GM23338 (cell line): ENCODE measurements at regions not wholly inside any gene's neighbourhood (a gene's known extent, or its start where the extent isn't known, plus 50 kb on each side); places are given as distances from the start of the nearest gene placed in this dataset.

Source experiments
- ATAC-seq: fragments of 200-7000 bp; cut with Tn5 transposase; 3 replicates; pipeline ENCODE4 v1.9.1; 2020
- DNase-seq: peaks from one replicate; pipeline ENCODE4 v3.0.0-alpha.2; 2015; ENCODE audit warnings: low spot score
- H2AFZ ChIP-seq: fragments of 200-600 bp; sonication (generic); 2 replicates; pipeline ENCODE4 v1.8.0; 2016; ENCODE audit warnings: antibody characterized with exemption, mild to moderate bottlenecking, moderate library complexity
- H3F3A ChIP-seq: fragments of 200-600 bp; sonication (generic); replicated peaks from 2 replicates; pipeline ENCODE4 v1.8.0; 2017; ENCODE audit warnings: antibody characterized with exemption, mixed run types, low read depth
- H3K27ac ChIP-seq: fragments of 200-600 bp; sonication (generic); 2 replicates; pipeline ENCODE4 v1.6.1; 2016; ENCODE audit warnings: low read depth
- H3K27me3 ChIP-seq: fragments of 200-600 bp; sonication (generic); 2 replicates; pipeline ENCODE4 v1.8.0; 2016; ENCODE audit warnings: mild to moderate bottlenecking, mixed run types, moderate library complexity; ENCODE audit not compliant: insufficient read depth
- H3K36me3 ChIP-seq: fragments of 200-600 bp; sonication (generic); 2 replicates; pipeline ENCODE4 v1.8.0; 2016; ENCODE audit warnings: mild to moderate bottlenecking; ENCODE audit not compliant: insufficient read depth
- H3K4me1 ChIP-seq: fragments of 200-600 bp; sonication (generic); 2 replicates; pipeline ENCODE4 v1.8.0; 2016; ENCODE audit warnings: mild to moderate bottlenecking, moderate library complexity; ENCODE audit not compliant: insufficient read depth
- H3K4me2 ChIP-seq: fragments of 200-600 bp; sonication (generic); 2 replicates; pipeline ENCODE4 v1.7.1; 2017; ENCODE audit warnings: mixed run types
- H3K4me3 ChIP-seq: fragments of 200-600 bp; sonication (generic); 2 replicates; pipeline ENCODE4 v1.6.1; 2016; ENCODE audit warnings: mixed run types
- H3K79me2 ChIP-seq: fragments of 200-600 bp; sonication (generic); replicated peaks from 2 replicates; pipeline ENCODE4 v1.8.0; 2017; ENCODE audit warnings: mild to moderate bottlenecking; ENCODE audit not compliant: insufficient read depth
- H3K9me2 ChIP-seq: fragments of 200-600 bp; sonication (generic); 2 replicates; pipeline ENCODE4 v1.8.0; 2017; ENCODE audit not compliant: insufficient read depth
- H4K20me1 ChIP-seq: fragments of 200-600 bp; sonication (generic); replicated peaks from 2 replicates; pipeline ENCODE4 v1.8.0; 2017; ENCODE audit warnings: mild to moderate bottlenecking; ENCODE audit not compliant: insufficient read depth
- H3K27ac Mint-ChIP-seq: 2 replicates; pipeline ENCODE4 v1.8.0; 2020; ENCODE audit warnings: inconsistent platforms, mild to moderate bottlenecking, moderate library complexity, mixed read lengths
- H3K27me3 Mint-ChIP-seq: 3 replicates; pipeline ENCODE4 v1.8.0; 2022; ENCODE audit warnings: low read depth, mild to moderate bottlenecking, moderate library complexity, mixed read lengths, inconsistent platforms; ENCODE audit not compliant: insufficient read depth, poor library complexity
- H3K36me3 Mint-ChIP-seq: 3 replicates; pipeline ENCODE4 v1.8.0; 2021; ENCODE audit warnings: low read depth, mild to moderate bottlenecking, inconsistent platforms, moderate library complexity, mixed read lengths
- H3K4me1 Mint-ChIP-seq: 3 replicates; pipeline ENCODE4 v1.8.0; 2020; ENCODE audit warnings: mild to moderate bottlenecking, inconsistent platforms, mixed read lengths
- H3K4me3 Mint-ChIP-seq: 3 replicates; pipeline ENCODE4 v1.8.0; 2021; ENCODE audit warnings: moderate library complexity, mild to moderate bottlenecking, inconsistent platforms, mixed read lengths
- H3K9me3 Mint-ChIP-seq: 3 replicates; pipeline ENCODE4 v1.8.0; 2020; ENCODE audit warnings: moderate library complexity, mild to moderate bottlenecking, inconsistent platforms, mixed read lengths
- CREB1 ChIP-seq: fragments of 250-450 bp; sonication (Bioruptor Pico); IDR thresholded peaks from 2 replicates; pipeline ENCODE4 v1.5.0; 2020; ENCODE audit warnings: low read depth, mild to moderate bottlenecking, moderate library complexity
- CTCF ChIP-seq, 2 experiments: fragments of 200-600 bp in 1 of 2; sonication (generic) in 1 of 2; conservative IDR thresholded peaks; 2 replicates each; pipeline versions ENCODE4 v1.5.1 to v1.6.1; 2016 to 2017; ENCODE audit warnings: antibody characterized with exemption in 2 of 2, low read depth in 2 of 2, mild to moderate bottlenecking in 2 of 2, moderate library complexity in 1 of 2
- EZH2 ChIP-seq: fragments of 200-600 bp; sonication (generic); IDR thresholded peaks from one replicate; pipeline ENCODE4 v1.8.0; 2017; ENCODE audit warnings: antibody characterized with exemption, mild to moderate bottlenecking, low read depth; ENCODE audit not compliant: unreplicated experiment
- EZH2phosphoT487 ChIP-seq: fragments of 200-600 bp; sonication (generic); IDR thresholded peaks from one replicate; pipeline ENCODE4 v1.8.1; 2018; ENCODE audit warnings: antibody characterized with exemption; ENCODE audit not compliant: unreplicated experiment
- JUNB ChIP-seq: IDR thresholded peaks from one replicate; pipeline ENCODE4 v1.6.1; 2016; ENCODE audit warnings: antibody characterized with exemption; ENCODE audit not compliant: unreplicated experiment
- NANOG ChIP-seq: IDR thresholded peaks from 2 replicates; pipeline ENCODE4 v1.6.1; 2016; ENCODE audit warnings: antibody characterized with exemption, borderline replicate concordance
- POLR2AphosphoS5 ChIP-seq: IDR thresholded peaks from 2 replicates; pipeline ENCODE4 v1.6.1; 2016; ENCODE audit warnings: antibody characterized with exemption, low read depth
- STAT1 ChIP-seq: IDR thresholded peaks from one replicate; pipeline ENCODE4 v1.6.1; 2016; ENCODE audit warnings: antibody characterized with exemption; ENCODE audit not compliant: unreplicated experiment
- ZNF114 ChIP-seq: fragments of 250-450 bp; sonication (Bioruptor Pico); IDR thresholded peaks from 2 replicates; pipeline ENCODE4 v1.5.0; 2020; ENCODE audit warnings: mild to moderate bottlenecking, moderate library complexity
- ZNF331 ChIP-seq: fragments of 250-450 bp; sonication (Bioruptor Pico); IDR thresholded peaks from 2 replicates; pipeline ENCODE4 v1.5.0; 2020; ENCODE audit warnings: low read depth, mild to moderate bottlenecking, moderate library complexity
- ZNF462 ChIP-seq: fragments of 250-450 bp; sonication (Bioruptor Pico); IDR thresholded peaks from 2 replicates; pipeline ENCODE4 v1.5.0; 2020; ENCODE audit warnings: mild to moderate bottlenecking, moderate library complexity
- TF ChIP-seq, protein P1 (sequence below): IDR thresholded peaks from 2 replicates; pipeline ENCODE4 v1.6.1; 2016; ENCODE audit warnings: antibody characterized with exemption
- TF ChIP-seq, protein P2 (sequence below): IDR thresholded peaks from one replicate; pipeline ENCODE4 v1.6.1; 2018; ENCODE audit warnings: antibody characterized with exemption; ENCODE audit not compliant: unreplicated experiment

- H3K4me3 ChIP-seq, result no peak overlapping the region
- no peak overlapping the region for H3K4me2 ChIP-seq
- no peaks in the 10 kb centered on the region for H3F3A ChIP-seq
- Mint-ChIP-seq H3K4me3 (no peak overlapping the region), H3K36me3 (no peaks in the 10 kb centered on the region), H3K4me1 (no peaks in the 10 kb centered on the region), H3K27ac (no peak overlapping the region), H3K9me3 (peaks cover 2% of the 10 kb centered on the region; the same call in 1 of the 3 replicates), H3K27me3 (no peaks in the 10 kb centered on the region)
- no peaks in the 10 kb centered on the region for H3K9me2 ChIP-seq
- no peaks in the 10 kb centered on the region for H3K79me2 ChIP-seq
- ATAC-seq (no peak), DNase-seq (no peak)
- H3K36me3 ChIP-seq, result no peaks in the 10 kb centered on the region
- no peaks in the 10 kb centered on the region for H3K4me1 ChIP-seq
- no peaks in the 10 kb centered on the region for H3K27me3 ChIP-seq
- no peak overlapping the region for H2AFZ ChIP-seq
- H4K20me1 ChIP-seq, result no peaks in the 10 kb centered on the region
- H3K27ac ChIP-seq, result no peak overlapping the region
- no peak for TF ChIP-seq EZH2
- TF ChIP-seq CTCF (conservative IDR thresholded peaks at IDR 0.05; ENCODE audit: low read depth in 2 of 2), result no peak
- no peak for TF ChIP-seq STAT1
- no peak for TF ChIP-seq ZNF462 (CRISPR knock-in tag)
- TF ChIP-seq, protein P1, sequence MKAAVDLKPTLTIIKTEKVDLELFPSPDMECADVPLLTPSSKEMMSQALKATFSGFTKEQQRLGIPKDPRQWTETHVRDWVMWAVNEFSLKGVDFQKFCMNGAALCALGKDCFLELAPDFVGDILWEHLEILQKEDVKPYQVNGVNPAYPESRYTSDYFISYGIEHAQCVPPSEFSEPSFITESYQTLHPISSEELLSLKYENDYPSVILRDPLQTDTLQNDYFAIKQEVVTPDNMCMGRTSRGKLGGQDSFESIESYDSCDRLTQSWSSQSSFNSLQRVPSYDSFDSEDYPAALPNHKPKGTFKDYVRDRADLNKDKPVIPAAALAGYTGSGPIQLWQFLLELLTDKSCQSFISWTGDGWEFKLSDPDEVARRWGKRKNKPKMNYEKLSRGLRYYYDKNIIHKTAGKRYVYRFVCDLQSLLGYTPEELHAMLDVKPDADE, result no peak
- TF ChIP-seq EZH2phosphoT487, result no peak
- no peak for TF ChIP-seq ZNF331
- TF ChIP-seq, protein P2, sequence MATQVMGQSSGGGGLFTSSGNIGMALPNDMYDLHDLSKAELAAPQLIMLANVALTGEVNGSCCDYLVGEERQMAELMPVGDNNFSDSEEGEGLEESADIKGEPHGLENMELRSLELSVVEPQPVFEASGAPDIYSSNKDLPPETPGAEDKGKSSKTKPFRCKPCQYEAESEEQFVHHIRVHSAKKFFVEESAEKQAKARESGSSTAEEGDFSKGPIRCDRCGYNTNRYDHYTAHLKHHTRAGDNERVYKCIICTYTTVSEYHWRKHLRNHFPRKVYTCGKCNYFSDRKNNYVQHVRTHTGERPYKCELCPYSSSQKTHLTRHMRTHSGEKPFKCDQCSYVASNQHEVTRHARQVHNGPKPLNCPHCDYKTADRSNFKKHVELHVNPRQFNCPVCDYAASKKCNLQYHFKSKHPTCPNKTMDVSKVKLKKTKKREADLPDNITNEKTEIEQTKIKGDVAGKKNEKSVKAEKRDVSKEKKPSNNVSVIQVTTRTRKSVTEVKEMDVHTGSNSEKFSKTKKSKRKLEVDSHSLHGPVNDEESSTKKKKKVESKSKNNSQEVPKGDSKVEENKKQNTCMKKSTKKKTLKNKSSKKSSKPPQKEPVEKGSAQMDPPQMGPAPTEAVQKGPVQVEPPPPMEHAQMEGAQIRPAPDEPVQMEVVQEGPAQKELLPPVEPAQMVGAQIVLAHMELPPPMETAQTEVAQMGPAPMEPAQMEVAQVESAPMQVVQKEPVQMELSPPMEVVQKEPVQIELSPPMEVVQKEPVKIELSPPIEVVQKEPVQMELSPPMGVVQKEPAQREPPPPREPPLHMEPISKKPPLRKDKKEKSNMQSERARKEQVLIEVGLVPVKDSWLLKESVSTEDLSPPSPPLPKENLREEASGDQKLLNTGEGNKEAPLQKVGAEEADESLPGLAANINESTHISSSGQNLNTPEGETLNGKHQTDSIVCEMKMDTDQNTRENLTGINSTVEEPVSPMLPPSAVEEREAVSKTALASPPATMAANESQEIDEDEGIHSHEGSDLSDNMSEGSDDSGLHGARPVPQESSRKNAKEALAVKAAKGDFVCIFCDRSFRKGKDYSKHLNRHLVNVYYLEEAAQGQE, result no peak
- no peak for TF ChIP-seq NANOG
- no peak for TF ChIP-seq CREB1 (CRISPR knock-in tag)
- TF ChIP-seq ZNF114, result no peak
- no peak for TF ChIP-seq JUNB
- TF ChIP-seq POLR2AphosphoS5, result no peak
Measured at GRCh38 chr5:24161559-24161958, 483.2 kb downstream of the CDH10 start.
